Vagina (tissue), 2 donors: ENCODE measurements at regions not wholly inside any gene's neighbourhood (a gene's known extent, or its start where the extent isn't known, plus 50 kb on each side); places are given as distances from the start of the nearest gene placed in this dataset.
"Not testable (repeated sequence)": the region's sequence is repeated elsewhere in the genome, so short reads cannot be mapped to it uniquely, and the experiment has no call there.

Experiments used
- POLR2A ChIP-seq, 2 donors: fragments of 450-650 bp; IDR thresholded peaks; one replicate each; pipeline ENCODE4 v1.6.1; 2017; ENCODE audit warnings: antibody characterized with exemption in 2 of 2, mild to moderate bottlenecking in 2 of 2, moderate library complexity in 2 of 2
- POLR2AphosphoS5 ChIP-seq, 2 donors: sonication (generic); formaldehyde crosslinking; IDR thresholded peaks; one replicate each; pipeline ENCODE4 v1.9.0; 2017; ENCODE audit warnings: antibody characterized with exemption in 2 of 2, mild to moderate bottlenecking in 2 of 2, low read depth in 1 of 2; ENCODE audit not compliant: insufficient read depth in 1 of 2
- TF ChIP-seq, protein P1 (sequence below), 3 experiments: fragments of 450-650 bp in 2 of 3; fragments of 200-600 bp in 1 of 3; sonication (generic) in 1 of 3; IDR thresholded peaks; one replicate each; pipeline ENCODE4 v1.5.1; 2017 to 2019; ENCODE audit warnings: antibody characterized with exemption in 3 of 3, mild to moderate bottlenecking in 2 of 3, moderate library complexity in 2 of 3

DNA sequence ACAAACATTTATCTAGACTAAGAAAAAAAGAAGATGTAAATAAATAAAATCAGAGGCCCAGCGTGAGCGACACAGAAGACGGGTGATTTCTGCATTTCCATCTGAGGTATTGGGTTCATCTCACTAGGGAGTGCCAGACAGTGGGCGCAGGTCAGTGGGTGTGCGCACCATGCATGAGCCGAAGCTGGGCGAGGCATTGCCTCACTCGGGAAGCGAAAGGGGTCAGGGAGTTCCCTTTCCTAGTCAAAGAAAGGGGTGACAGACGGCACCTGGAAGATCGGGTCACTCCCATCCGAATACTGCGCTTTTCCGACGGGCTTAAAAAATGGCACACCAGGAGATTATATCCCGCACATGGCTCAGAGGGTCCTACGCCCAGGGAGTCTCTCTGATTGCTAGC is 79.5 kb upstream of the ABCD2 start:
- TF ChIP-seq, protein P1, sequence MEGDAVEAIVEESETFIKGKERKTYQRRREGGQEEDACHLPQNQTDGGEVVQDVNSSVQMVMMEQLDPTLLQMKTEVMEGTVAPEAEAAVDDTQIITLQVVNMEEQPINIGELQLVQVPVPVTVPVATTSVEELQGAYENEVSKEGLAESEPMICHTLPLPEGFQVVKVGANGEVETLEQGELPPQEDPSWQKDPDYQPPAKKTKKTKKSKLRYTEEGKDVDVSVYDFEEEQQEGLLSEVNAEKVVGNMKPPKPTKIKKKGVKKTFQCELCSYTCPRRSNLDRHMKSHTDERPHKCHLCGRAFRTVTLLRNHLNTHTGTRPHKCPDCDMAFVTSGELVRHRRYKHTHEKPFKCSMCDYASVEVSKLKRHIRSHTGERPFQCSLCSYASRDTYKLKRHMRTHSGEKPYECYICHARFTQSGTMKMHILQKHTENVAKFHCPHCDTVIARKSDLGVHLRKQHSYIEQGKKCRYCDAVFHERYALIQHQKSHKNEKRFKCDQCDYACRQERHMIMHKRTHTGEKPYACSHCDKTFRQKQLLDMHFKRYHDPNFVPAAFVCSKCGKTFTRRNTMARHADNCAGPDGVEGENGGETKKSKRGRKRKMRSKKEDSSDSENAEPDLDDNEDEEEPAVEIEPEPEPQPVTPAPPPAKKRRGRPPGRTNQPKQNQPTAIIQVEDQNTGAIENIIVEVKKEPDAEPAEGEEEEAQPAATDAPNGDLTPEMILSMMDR (IDR thresholded peaks at IDR 0.05): not testable (repeated sequence)
- TF ChIP-seq POLR2AphosphoS5 (IDR thresholded peaks at IDR 0.05; ENCODE audit: insufficient read depth in 1 of 2, low read depth in 1 of 2); POLR2A (IDR thresholded peaks at IDR 0.05): not testable (repeated sequence)
